Epithelial cell of esophagus (primary cell): ENCODE measurements at regions not wholly inside any gene's neighbourhood (a gene's known extent, or its start where the extent isn't known, plus 50 kb on each side); places are given as distances from the start of the nearest gene placed in this dataset.

Source experiments
- DNase-seq: peaks from one replicate; pipeline ENCODE4 v3.0.0; 2010; ENCODE audit warnings: low read depth
- H3K4me3 ChIP-seq: 2 replicates; pipeline ENCODE4 v1.5.1; 2011; ENCODE audit warnings: mild to moderate bottlenecking, low read length, control low read depth
- CTCF ChIP-seq: IDR thresholded peaks from 2 replicates; pipeline ENCODE4 v1.5.1; 2011; ENCODE audit warnings: low read depth, mild to moderate bottlenecking, low read length, control low read depth, inconsistent platforms; ENCODE audit not compliant: insufficient read depth; ENCODE audit errors: missing control alignments

GRCh38 chr16:55169780-55170179 lies 154.2 kb upstream of the IRX6 start:
- DNase-seq: no peak
- H3K4me3 ChIP-seq: no peak overlapping the region
- TF ChIP-seq CTCF: no peak

GRCh38 chr16:55171241-55171640 lies 152.8 kb upstream of the IRX6 start:
- TF ChIP-seq CTCF: no peak
- DNase-seq: no peak
- H3K4me3 ChIP-seq: no peak overlapping the region

GRCh38 chr16:55175389-55175788 lies 148.6 kb upstream of the IRX6 start:
- no peak overlapping the region for H3K4me3 ChIP-seq
- no peak for TF ChIP-seq CTCF
- no peak for DNase-seq

- no peak overlapping the region for H3K4me3 ChIP-seq
- no peak for DNase-seq
- TF ChIP-seq CTCF: no peak
Observed at GRCh38 chr16:55176901-55177300, 147.1 kb upstream of the IRX6 start.

GRCh38 chr16:55179411-55179810 lies 144.6 kb upstream of the IRX6 start:
- DNase-seq: no peak
- no peak overlapping the region for H3K4me3 ChIP-seq
- TF ChIP-seq CTCF: no peak

GRCh38 chr16:55179852-55180585 lies 144.0 kb upstream of the IRX6 start:
- no peak for DNase-seq
- no peak for TF ChIP-seq CTCF
- H3K4me3 ChIP-seq: no peak overlapping the region

- TF ChIP-seq CTCF: no peak
- no peak overlapping the region for H3K4me3 ChIP-seq
- no peak for DNase-seq
Observed at GRCh38 chr16:55184052-55184451, 140.0 kb upstream of the IRX6 start.
